Astrocyte of the spinal cord (primary cell): ENCODE measurements at regions not wholly inside any gene's neighbourhood (a gene's known extent, or its start where the extent isn't known, plus 50 kb on each side); places are given as distances from the start of the nearest gene placed in this dataset.

ENCODE experiments used
- DNase-seq: peaks from one replicate; pipeline ENCODE4 v3.0.0; 2011; ENCODE audit warnings: low read depth, low spot score
- H3K4me3 ChIP-seq: 2 replicates; pipeline ENCODE4 v1.5.1; 2011; ENCODE audit warnings: low read depth, mild to moderate bottlenecking, low read length, moderate library complexity
- CTCF ChIP-seq: IDR thresholded peaks from 2 replicates; pipeline ENCODE4 v1.5.1; 2012; ENCODE audit warnings: low read depth, mild to moderate bottlenecking, low read length, inconsistent platforms
- in situ Hi-C: cut with HindIII; loops from 2 replicates; pipeline ENCODE4 v1.10.0; 2017; ENCODE audit warnings: low sequenced_read_pairs

GRCh38 chr1:59074598-59074997, 222.3 kb upstream of the FGGY start:
- no peak for TF ChIP-seq CTCF
- DNase-seq, result no peak
- in situ Hi-C loops, result no loop called here
- H3K4me3 ChIP-seq, result no peak overlapping the region

- H3K4me3 ChIP-seq, result no peak overlapping the region
- TF ChIP-seq CTCF, result no peak
- DNase-seq, result no peak
- in situ Hi-C loops, result no loop called here
These were observed 221.9 kb upstream of the FGGY start for GRCh38 chr1:59075021-59075420.

GRCh38 chr1:59076612-59077011, 220.3 kb upstream of the FGGY start:
- peak; percentile 15 for DNase-seq
- in situ Hi-C loops, result no loop called here
- TF ChIP-seq CTCF, result peak; percentile 23
- H3K4me3 ChIP-seq, result no peak overlapping the region

- no peak overlapping the region for H3K4me3 ChIP-seq
- in situ Hi-C loops, result no loop called here
- DNase-seq, result no peak
- no peak for TF ChIP-seq CTCF
These were observed 219.3 kb upstream of the FGGY start for GRCh38 chr1:59077466-59078069.

- no peak for DNase-seq
- in situ Hi-C loops, result no loop called here
- no peak for TF ChIP-seq CTCF
- no peak overlapping the region for H3K4me3 ChIP-seq
These were observed 218.7 kb upstream of the FGGY start for GRCh38 chr1:59078070-59078800.

GRCh38 chr1:59078866-59079265, 218.0 kb upstream of the FGGY start:
- H3K4me3 ChIP-seq, result no peak overlapping the region
- in situ Hi-C loops, result no loop called here
- no peak for DNase-seq
- TF ChIP-seq CTCF, result no peak
